ENCODE measurements at regions not wholly inside any gene's neighbourhood (a gene's known extent, or its start where the extent isn't known, plus 50 kb on each side); places are given as distances from the start of the nearest gene placed in this dataset.
A peak's percentile ranks its signal among the peaks of the same experiment; 100 is the strongest.

- DNase-seq, result no peak
Observed at GRCh38 chr1:228850141-228851100, 115.1 kb downstream of the RHOU start.

GRCh38 chr1:228851193-228851592, 115.9 kb downstream of the RHOU start:
- no peak for DNase-seq

- DNase-seq, result no peak
Observed at GRCh38 chr1:228851618-228852017, 116.3 kb downstream of the RHOU start.

GRCh38 chr1:228852024-228852423, 116.7 kb downstream of the RHOU start:
- DNase-seq, result no peak

- DNase-seq, result no peak
Observed at GRCh38 chr1:228852511-228853088, 117.3 kb downstream of the RHOU start.

GRCh38 chr1:228853191-228853590, 117.9 kb downstream of the RHOU start:
- DNase-seq, result no peak

GRCh38 chr1:228853637-228854036, 118.4 kb downstream of the RHOU start:
- DNase-seq, result no peak

- DNase-seq, result no peak
Observed at GRCh38 chr1:228854907-228855306, 119.6 kb downstream of the RHOU start.

- DNase-seq, result no peak
Observed at GRCh38 chr1:228857611-228858010, 122.3 kb downstream of the RHOU start.

- no peak for DNase-seq
Observed at GRCh38 chr1:228860911-228861831, 125.9 kb downstream of the RHOU start.

GRCh38 chr1:228861832-228862180, 126.5 kb downstream of the RHOU start:
- DNase-seq, result no peak

- DNase-seq, result no peak
Observed at GRCh38 chr1:228862542-228863505, 127.5 kb downstream of the RHOU start.

- no peak for DNase-seq
Observed at GRCh38 chr1:228863776-228864175, 128.5 kb downstream of the RHOU start.

- DNase-seq, result peak; percentile 62
Observed at GRCh38 chr1:228865627-228866330, 130.5 kb downstream of the RHOU start.

GRCh38 chr1:228866468-228866867, 131.2 kb downstream of the RHOU start:
- DNase-seq, result no peak

- peak; percentile 43 for DNase-seq
Observed at GRCh38 chr1:228867108-228867950, 132.1 kb downstream of the RHOU start.

- DNase-seq, result peak; percentile 92
Observed at GRCh38 chr1:228867951-228868730, 132.9 kb downstream of the RHOU start.

GRCh38 chr1:228868731-228869024, 133.4 kb downstream of the RHOU start:
- DNase-seq, result no peak

GRCh38 chr1:228869312-228869824, 134.1 kb downstream of the RHOU start:
- DNase-seq, result no peak

Measured in NCI-H1092 treated with DMSO at 0.1 percent for 48 hours (cell line).